DMS79 treated with DMSO at 0.1 percent for 48 hours (cell line): ENCODE measurements at regions not wholly inside any gene's neighbourhood (a gene's known extent, or its start where the extent isn't known, plus 50 kb on each side); places are given as distances from the start of the nearest gene placed in this dataset.

Source experiments
- DNase-seq: peaks from one replicate; lab custom pipeline; 2025; lab: John Stamatoyannopoulos, UW

DNA sequence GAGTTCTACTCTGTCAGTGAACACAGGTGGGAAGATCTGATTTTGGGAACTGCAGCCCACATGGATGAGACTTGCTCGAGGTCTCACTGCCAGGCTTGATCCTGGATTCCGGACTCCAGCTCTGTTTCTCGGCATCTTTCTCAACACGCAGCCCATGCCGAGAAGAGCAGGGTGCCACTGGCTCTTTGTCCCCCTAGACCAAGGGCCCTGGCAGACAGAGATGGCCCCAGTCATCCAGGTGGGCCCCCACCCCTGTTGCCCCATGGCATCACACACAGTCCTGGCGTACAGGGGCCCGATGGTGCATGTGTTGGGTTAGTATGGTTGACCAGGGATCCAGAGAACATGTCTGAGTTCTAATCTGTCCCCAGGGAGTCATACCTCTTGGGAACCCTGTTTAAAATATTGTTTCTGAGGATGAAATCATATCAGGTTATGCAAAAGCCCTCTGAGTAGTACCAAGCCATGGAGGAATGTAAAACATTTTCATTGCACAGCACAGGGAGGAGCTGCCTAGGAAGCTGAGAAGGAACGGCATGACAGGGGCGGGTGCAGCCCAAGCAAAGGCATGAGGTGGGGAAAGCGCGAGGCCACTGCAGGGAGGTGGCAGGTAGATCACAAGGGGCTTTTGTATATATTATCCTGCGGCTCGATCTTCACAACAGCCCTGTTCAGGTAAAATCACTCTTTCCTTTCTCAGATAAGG is 320.6 kb downstream of the UACA start:
- no peak for DNase-seq

DNA sequence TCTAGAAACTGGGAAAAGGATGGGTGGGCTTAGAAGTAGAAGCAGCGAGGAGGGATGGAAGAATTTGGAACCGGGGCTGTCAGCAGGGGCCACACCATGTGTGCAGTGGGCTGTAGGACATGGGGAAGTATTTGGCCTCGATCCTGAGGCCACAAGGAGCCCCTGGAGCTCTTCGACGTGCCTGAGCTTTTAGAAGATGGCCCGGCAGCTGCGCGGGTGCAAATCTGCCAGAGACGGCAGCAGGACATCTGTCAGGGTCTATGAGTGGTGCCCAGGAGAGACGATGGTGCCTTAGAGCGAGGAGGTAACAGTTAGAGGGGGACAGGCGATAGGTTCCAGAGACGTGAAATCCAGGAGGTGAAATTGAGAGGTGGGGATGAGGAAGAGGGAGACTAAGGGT is 321.1 kb downstream of the UACA start:
- no peak for DNase-seq

DNA sequence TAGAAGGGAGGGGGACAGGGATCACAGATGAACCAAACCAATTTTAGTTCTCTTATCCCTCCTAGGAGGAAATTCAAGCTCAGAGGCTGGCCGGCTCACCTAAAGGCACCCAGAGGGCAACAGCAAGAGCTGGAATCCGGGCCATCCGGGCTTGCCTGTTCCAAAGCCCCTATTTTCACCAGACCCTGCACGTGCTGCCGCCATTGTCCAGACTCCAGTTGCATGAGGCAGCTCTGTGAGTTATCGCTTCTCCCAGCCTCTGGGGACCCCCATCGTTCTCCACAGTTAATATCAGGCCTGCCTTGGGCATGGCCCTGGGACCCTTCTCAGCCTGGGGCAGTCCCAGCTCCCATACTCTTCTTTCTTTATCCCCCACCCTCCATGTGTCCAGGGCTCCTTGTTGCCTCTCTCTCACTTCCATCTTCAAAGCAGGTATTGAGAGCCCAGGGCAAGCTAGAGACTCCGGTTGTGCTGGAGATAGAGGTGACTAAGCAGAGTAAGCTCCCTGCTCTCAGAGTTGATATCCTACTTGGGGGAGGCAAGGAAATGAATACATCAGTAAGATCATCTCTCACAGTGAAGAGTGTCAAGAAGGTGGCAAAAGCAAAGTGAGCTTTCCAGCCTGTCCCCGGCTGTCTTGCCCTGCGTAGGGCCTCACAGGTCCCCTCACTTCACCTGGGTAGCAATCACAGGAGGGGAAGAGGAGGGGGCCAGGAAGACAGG is 322.8 kb downstream of the UACA start:
- DNase-seq: no peak

DNA sequence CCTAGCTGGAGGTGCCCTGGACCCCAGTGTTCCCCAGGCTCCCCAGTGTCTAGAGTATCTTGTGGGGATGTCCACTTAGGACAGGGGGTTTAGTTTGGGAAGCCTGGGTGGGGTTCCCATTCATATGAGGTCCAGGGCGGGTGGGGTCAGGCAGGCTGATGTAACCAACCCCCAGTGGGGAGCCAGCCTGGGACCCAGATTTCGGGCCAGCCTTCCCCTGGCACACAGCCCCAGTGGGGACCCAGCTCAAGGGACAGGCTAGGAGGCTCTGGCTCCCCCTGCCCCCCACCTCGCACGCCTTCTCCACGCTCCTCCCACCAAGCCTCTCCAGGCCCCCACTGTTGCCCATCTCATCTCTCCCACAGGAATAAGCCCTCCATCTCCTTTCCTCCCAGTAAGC is 323.5 kb downstream of the UACA start:
- DNase-seq: no peak

DNA sequence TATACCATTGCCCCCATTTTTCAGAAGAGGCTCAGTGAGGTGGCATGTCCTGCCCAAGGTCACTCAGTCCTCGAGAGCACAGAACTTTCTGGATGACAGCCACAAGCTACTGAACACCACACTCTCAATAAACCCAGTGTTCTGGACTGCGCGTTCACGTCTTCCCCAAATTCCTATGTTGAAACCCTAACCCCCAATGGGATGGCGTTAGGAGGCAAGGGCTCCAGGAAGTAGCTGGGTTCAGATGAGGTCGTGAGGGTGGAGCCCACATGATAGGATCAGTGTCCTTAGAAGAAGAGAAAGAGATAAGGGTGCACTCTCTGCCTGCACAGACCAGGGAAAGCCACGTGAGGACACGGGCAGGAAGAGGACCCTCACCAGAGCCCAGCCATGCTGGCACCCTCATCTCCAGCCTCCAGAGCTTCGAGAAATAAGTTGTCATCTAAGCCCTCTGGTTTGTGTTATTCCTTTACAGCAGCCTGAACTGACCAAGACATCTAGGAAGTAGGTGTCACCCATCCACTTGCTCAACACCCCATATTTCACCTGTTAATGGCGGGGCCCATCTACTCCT is 324.0 kb downstream of the UACA start:
- DNase-seq: no peak

DNA sequence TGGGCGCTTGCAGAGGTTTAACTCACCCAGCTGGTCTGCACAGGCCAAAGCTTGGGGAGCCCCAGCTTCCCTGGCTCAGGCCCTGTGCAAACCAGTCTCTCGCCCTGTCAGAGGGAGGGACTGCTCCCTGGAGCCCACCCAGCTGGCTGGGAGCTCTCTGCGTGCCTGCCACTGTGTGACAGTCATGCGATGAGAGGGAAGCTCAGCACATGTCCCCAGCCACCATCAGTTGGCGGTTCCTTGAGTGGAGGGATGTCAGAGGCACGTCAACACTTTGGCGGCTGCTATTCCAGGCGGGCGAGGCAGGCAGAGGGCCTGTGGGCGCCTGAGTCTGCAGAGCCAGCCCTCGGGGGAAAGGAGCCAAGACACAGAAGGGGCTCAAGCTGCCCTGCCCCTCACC is 324.6 kb downstream of the UACA start:
- no peak for DNase-seq

DNA sequence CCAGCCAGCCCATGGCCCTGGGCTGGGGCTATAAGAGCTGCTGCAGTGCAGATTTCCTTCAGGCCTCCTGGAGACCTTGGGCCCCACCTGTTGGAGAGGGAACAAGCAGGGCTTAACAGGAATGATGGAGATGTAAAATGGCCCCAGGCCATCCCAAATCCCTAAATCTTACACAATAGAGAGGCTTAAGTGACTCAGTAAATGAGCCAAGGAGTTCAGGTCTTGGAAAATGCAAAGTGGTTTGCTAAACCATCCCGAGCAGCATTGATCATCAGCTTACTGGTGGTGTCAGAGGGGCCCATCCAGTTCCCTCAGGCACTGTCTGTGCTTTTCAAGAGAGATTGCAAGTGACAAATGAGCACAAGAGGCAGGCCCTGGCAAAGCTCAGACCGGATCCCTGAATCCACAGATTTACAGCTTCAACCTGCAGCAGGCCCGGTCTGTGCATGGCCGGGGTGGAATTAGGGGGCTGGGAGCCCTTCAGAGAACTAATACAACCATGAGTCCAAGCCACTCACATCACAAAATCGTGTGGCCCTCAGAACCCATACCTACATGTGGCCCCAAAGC is 325.4 kb downstream of the UACA start:
- no peak for DNase-seq

DNA sequence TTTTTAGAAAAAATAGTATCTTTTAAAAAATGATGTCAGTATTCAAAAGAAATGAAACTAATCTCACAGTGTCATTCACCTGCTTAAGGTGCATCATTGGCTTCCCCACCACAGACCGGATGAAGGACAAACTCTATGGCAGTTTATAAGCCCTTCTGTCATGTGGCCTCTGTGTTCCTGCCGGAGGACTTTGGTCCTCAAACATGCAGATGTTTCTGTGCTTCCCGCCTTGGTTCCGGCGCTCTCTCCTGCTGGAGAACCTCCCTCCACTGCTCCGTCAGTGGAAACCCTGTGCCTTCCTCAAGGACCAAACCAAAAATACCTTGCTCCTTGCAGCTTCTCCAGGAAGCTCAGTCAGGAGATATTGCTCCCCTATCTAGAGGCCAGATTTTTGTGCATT is 326.3 kb downstream of the UACA start:
- DNase-seq: no peak

DNA sequence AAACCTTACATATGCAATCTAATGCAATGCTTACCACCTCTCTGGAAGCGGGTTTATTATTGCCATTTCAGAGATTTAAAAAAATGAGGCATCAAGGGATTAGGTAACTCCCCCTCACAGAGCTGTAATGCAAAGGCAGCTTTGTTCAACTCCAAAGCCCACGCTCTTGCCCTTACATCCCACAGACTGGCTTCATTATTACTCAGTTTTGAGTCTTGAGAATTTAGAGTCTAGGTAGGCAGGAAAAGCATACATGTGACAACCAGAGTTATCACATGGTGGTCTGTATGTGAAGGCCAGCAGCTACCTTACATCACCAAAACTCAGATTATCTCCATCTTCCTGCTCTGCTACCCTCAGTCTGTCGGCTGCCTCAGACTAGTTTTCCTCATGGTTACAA is 326.9 kb downstream of the UACA start:
- DNase-seq: no peak

DNA sequence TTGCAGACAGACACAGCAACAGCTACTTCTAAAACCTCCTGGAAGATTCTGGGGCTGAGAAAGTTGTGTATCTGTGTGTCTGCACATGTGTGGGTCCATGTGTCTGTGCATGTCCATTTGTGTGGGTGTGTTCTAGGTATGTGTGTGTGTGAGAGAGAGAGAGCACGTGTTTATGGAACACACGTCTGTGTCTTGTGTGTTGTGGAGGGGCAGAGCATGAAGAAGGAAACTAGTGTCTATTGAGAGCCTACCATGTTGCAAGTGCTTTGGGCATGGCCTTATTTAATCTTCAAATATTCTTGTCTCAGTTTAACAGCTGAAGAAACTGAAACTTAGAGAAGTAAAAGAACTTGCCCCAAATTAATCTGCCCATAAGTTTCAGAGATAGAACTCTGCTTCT is 327.5 kb downstream of the UACA start:
- no peak for DNase-seq

DNA sequence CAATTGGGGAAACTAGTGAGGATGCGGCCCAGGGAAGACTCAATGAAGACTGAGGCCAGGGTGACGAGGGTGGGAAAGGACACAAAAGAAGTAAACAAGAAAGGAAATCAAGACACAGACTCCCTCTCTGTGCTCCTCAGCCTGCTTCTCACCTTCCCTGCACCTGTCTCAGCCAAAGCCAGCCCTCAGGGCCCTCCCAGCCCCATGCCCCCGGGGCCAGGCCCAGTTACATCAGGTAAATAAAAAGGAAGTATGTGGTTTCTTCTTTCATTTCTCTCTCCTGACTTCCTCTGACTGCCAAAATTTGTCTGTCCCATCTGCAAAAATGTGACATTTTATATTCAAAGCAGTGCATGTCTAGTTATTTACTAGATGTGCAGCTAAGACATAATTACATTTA is 328.0 kb downstream of the UACA start:
- no peak for DNase-seq

DNA sequence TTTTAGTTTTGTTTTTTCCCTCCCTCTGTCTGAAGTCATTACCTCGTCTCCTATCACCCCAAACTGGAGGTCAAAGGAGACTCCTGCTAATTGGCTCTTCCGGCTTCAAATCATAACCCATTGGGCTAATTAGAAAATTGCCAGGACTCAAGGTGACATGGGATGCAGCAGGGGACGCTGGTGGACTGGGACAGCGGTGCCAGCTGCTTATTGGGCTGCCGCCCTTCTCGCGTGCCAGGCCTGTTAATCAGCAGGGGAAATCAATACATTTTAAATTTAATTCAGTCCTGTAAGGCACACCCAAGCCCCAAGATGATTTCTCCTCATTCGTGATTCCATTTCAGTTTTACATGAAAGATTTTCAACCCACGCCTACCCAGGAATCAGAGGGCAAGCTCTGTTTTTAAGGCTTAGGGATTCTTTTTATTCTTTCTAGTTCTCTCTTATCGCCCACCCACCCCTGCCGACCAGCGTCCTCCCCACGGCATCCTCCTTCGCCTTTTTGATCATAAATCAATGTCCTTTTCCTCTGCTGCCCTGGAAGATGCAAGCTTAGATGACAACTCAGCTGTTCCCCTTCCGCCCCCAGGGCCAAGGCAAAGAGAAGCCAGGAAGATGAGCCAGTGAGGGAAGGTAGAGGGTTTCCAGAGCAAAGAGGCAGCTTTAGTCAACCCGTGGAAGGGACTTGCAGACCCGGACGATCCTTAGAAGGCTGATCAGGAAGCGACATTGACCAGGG is 329.6 kb downstream of the UACA start:
- no peak for DNase-seq

DNA sequence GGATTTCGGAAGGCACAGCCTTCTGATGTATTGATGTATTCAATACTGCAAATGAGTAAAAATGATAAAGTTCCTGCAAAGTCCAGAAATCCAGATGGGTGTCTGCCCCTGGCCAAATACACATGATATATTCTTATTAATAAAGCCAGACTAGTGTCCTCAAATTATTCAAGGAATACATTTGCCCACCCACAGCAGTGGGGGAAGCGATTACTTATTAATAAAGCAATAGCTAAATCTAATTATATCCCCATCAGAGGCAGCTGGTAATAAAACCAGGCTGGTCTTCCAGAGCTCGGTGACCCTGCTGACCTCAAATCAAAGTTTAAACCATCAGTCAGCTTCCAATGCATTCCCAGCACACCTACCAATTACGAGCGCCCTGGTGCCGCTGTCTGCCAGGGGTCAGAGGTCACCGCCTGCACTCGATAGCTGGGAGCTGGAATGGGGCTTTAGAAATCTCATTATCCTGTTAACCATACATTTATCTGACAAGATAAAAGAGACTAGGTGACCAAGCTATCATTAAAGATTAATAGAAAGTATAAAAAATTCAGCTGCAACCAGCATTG is 330.3 kb downstream of the UACA start:
- DNase-seq: no peak

DNA sequence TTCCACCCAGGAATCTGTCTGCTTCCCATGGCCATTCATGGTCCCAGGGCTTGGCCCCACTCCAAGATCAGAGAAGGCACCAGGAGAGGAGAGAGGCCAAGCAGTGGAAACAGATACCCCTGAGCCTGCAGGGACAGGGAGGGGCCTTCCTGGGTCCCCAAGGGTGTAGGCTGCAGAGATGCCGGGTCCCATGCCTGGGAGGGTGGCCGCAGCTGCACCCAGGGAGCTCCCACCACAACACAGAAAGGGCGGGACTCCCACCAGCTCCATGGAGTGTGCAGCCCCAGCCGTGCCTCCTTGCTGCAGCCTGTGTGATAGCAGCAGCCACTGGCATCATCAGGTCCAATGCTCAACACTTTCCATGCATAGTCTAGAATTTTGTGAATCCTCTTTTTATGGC is 331.5 kb downstream of the UACA start:
- DNase-seq: no peak

DNA sequence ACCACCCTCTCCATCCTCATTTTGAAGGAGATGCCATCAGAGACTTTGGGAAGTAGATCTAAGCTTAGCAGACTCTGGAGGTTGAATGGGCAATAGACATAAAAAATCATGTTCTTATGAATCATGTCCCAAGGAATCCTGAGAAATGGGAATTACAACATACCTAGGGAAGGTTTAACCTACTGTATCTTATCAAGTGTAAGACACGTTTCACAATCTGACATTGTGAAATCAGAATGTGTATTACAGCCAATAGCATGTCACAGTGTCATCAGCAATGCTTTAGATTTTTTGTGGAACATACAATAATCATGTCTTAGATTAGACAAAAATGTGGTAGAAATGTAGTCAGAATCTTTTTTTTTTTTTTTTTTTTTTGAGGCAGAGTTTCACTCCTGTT is 332.4 kb upstream of the TLE3 start:
- no peak for DNase-seq

DNA sequence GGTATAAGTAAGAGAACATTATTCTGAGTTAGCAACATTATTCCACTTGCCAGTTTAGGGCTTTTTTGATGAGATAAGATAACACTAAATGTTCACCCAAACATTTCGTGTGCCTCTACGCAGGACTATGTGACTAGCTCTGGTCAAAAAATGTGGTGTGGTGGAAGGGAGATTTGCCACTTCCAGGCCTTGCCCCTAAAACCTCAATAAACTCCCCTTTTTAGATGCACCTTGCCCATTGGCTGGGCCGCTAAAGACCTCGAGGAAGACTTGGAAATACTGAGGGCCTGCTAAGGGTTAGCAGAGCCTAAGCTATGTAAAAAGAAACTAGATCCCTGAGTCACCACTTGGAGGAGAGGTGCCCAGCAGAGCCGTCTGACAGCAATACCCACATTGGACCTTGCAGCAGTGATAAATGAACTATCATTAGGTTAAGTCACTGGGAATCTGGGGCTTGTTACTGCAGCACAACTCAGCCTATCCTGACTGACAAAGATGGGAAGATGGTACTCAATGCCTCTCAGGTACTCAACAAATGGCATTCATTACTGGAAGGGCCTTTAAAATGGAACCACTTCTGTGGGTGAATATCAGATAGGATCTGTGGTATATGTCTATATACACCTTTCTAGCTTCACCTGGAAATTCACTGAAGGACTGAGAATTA is 331.5 kb upstream of the TLE3 start:
- no peak for DNase-seq

DNA sequence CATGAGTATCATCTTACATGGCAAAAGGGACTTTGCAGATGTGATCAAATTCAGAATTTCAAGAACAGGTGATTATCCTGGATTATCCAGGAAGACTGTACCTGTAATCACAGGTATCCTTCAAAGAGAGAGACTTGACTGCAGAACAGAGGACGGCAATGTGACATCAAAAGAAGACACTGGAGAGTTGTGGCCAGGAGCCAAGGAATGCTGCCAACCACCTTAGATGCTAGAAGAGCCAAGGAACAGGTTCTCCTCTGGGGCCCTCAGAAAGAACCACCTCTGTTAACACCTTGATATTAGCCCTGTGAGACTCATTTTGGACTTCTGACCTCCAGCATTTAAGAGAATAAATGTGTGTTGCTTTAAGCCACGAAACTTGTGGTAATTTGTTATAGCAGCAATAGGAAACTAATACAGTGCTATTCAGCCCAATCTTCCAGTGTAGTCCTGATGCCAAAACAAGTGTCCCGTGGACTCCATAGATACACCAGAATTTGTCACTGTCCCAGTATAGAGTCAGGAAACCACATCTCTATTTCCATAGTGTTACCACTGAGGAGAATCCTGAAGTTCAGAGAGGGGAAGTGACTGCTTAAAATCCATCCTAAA is 330.6 kb upstream of the TLE3 start:
- no peak for DNase-seq

DNA sequence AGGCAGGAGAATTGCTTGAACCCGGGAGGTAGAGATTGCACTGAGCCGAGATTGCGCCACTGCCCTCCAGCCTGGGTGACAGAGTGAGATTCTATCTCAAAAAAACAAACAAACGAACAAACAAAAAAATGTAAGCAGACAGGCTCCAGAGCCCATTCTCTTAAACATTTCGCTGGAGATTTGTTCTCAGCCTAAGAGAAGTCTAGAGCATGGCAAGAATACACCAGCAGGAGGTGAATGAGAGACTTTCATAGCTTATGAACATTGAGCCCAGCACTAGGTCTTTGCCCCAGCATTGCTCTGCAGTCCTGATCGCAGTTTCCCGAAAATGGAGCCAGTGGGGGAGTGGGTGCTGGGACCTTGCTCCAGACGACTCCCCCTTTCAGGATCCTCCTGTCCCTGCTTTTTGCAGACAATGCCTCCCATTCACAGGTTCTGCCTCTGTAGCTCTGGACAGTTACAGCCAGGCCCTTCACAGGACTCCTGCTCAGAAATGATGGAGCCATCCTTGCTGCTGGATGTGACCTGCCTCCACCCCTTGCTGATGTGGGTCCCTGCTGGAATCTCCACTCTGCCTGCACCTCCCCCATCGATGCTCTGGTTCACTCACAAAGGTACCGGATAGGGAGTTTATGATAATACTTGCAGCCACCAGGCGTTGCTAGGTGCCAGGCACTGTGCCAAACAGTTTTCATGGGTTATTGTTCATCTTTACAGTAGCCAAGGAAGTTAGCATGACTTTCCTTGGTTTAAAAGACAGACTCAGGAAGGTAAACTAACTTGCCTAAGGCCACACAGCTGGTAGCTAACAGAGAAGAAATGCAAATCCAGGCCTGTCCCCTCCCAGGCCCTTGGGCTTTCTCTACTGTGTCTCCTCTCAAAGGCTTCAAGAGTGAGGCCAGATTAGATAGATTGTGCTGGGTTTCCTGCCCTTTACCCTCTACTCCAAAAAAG is 329.7 kb upstream of the TLE3 start:
- no peak for DNase-seq

DNA sequence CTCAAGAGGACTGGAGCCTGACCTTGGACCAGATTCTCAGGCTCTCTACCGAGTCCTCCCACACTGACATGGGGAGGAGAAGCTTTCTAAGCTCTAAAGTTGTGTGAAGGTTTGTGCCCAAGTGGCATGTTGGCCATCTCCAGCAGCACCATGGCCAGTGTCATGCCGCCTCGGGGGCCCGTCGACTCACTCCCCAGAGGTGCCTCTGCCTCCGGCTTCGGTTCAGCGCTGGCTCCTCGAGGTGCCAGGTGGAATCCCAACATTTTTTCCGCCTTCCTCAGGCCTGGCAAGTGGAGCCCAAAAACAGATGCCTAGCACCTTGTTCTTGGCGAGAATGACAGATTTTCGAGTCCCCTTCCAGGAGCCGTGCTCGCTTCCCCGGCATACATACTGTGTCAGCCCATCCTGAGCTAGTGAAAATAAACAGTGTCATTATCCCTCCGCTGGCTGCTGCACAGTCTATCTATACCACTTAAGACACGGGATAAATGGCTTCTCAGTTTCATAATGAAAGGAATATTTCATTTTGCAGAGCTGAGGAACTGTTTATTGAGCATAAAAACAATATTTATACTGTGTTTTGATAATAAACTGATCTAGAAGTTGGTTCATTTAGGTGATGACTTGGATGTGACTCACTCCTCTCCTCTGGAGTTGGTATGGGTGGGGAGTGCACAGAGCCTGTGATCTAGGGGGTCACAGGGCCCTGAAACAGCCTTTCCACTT is 328.5 kb upstream of the TLE3 start:
- DNase-seq: no peak
